Prostate gland (tissue), 2 donors: ENCODE measurements at regions not wholly inside any gene's neighbourhood (a gene's known extent, or its start where the extent isn't known, plus 50 kb on each side); places are given as distances from the start of the nearest gene placed in this dataset.

Source experiments
- DNase-seq: peaks from one replicate; pipeline ENCODE4 v3.0.0-alpha.2; 2019; ENCODE audit warnings: low spot score
- H3K27ac ChIP-seq, 2 donors: fragments of 200-600 bp; sonication (generic); 2 replicates each; pipeline ENCODE4 v1.5.1; 2017 to 2019
- H3K27me3 ChIP-seq: fragments of 200-600 bp; sonication (generic); replicated peaks from 2 replicates; pipeline ENCODE4 v1.5.1; 2019; ENCODE audit not compliant: insufficient read depth
- H3K36me3 ChIP-seq, 2 donors: fragments of 200-600 bp; sonication (generic); 1 replicate in 1 of 2; 2 replicates in 1 of 2; pipeline versions ENCODE4 v1.5.1 to v1.8.1; 2017 to 2019
- H3K4me1 ChIP-seq: fragments of 200-600 bp; sonication (generic); replicated peaks from 2 replicates; pipeline ENCODE4 v1.5.1; 2019
- H3K4me3 ChIP-seq, 2 donors: fragments of 200-600 bp; sonication (generic); 2 replicates each; pipeline ENCODE4 v1.5.1; 2017 to 2019
- H3K9me3 ChIP-seq: fragments of 200-600 bp; sonication (generic); 2 replicates; pipeline ENCODE4 v1.5.1; 2017
- POLR2A ChIP-seq: fragments of 450-650 bp; IDR thresholded peaks from one replicate; pipeline ENCODE4 v1.6.1; 2016; ENCODE audit warnings: antibody characterized with exemption, mild to moderate bottlenecking
- POLR2AphosphoS5 ChIP-seq: sonication (generic); formaldehyde crosslinking; IDR thresholded peaks from one replicate; pipeline ENCODE4 v1.6.1; 2017; ENCODE audit warnings: antibody characterized with exemption
- WGBS: methylation state at CpG from one replicate; pipeline ENCODE4 v1.1.5; 2018; 5-methylcytosine and 5-hydroxymethylcytosine counted together
- intact Hi-C: fragments of 100-400 bp; cut with DNase I; formaldehyde crosslinking; loops from one replicate; pipeline ENCODE4 v1.14.2; 2022
- TF ChIP-seq, protein P1 (sequence below), 4 experiments: fragments of 200-600 bp in 2 of 4; fragments of 450-650 bp in 2 of 4; sonication (generic) in 2 of 4; IDR thresholded peaks; 1 replicate in 3 of 4; 2 replicates in 1 of 4; pipeline ENCODE4 v1.5.1; 2016 to 2019; ENCODE audit warnings: antibody characterized with exemption in 4 of 4, mild to moderate bottlenecking in 2 of 4, moderate library complexity in 2 of 4

GRCh38 chr9:86690034-86690433 is 257.3 kb downstream of the GAS1 start:
- Histone ChIP-seq H3K36me3 (no peaks in the 10 kb centered on the region), H3K27me3 (no peaks in the 10 kb centered on the region), H3K27ac (no peak overlapping the region), H3K4me3 (no peak overlapping the region), H3K9me3 (no peaks in the 10 kb centered on the region), H3K4me1 (no peaks in the 10 kb centered on the region)
- no peak for TF ChIP-seq POLR2A
- TF ChIP-seq, protein P1, sequence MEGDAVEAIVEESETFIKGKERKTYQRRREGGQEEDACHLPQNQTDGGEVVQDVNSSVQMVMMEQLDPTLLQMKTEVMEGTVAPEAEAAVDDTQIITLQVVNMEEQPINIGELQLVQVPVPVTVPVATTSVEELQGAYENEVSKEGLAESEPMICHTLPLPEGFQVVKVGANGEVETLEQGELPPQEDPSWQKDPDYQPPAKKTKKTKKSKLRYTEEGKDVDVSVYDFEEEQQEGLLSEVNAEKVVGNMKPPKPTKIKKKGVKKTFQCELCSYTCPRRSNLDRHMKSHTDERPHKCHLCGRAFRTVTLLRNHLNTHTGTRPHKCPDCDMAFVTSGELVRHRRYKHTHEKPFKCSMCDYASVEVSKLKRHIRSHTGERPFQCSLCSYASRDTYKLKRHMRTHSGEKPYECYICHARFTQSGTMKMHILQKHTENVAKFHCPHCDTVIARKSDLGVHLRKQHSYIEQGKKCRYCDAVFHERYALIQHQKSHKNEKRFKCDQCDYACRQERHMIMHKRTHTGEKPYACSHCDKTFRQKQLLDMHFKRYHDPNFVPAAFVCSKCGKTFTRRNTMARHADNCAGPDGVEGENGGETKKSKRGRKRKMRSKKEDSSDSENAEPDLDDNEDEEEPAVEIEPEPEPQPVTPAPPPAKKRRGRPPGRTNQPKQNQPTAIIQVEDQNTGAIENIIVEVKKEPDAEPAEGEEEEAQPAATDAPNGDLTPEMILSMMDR (IDR thresholded peaks at IDR 0.05), result no peak
- TF ChIP-seq POLR2AphosphoS5, result no peak
- intact Hi-C loops, result no loop called here
- DNase-seq, result no peak

GRCh38 chr9:86687788-86688187 is 259.5 kb downstream of the GAS1 start:
- Histone ChIP-seq H3K27me3 (no peaks in the 10 kb centered on the region), H3K9me3 (no peaks in the 10 kb centered on the region), H3K4me1 (peaks cover 2% of the 10 kb centered on the region), H3K4me3 (no peak overlapping the region), H3K36me3 (no peaks in the 10 kb centered on the region), H3K27ac (no peak overlapping the region)
- TF ChIP-seq POLR2A (no peak), POLR2AphosphoS5 (no peak)
- TF ChIP-seq, protein P1 (IDR thresholded peaks at IDR 0.05), result no peak
- 87% methylated on average over 3 of the region's 3 CpGs for WGBS
- intact Hi-C loops, result no loop called here
- no peak for DNase-seq

GRCh38 chr9:86685556-86685955 is 261.8 kb downstream of the GAS1 start:
- H3K4me3 ChIP-seq, result no peak overlapping the region
- no peaks in the 10 kb centered on the region for H3K9me3 ChIP-seq
- no peak for DNase-seq
- WGBS, result 84% methylated on average over 3 of the region's 3 CpGs
- H3K27ac ChIP-seq, result no peak overlapping the region
- intact Hi-C loops, result no loop called here
- no peaks in the 10 kb centered on the region for H3K36me3 ChIP-seq
- peaks cover 2% of the 10 kb centered on the region for H3K4me1 ChIP-seq
- TF ChIP-seq, protein P1 (IDR thresholded peaks at IDR 0.05), result no peak
- no peak for TF ChIP-seq POLR2AphosphoS5
- H3K27me3 ChIP-seq, result no peaks in the 10 kb centered on the region

- Histone ChIP-seq H3K36me3 (no peaks in the 10 kb centered on the region), H3K4me3 (no peak overlapping the region), H3K27ac (peak overlapping the region in 1 of 2 donors; percentile 26), H3K4me1 (peaks cover 2% of the 10 kb centered on the region), H3K27me3 (no peaks in the 10 kb centered on the region), H3K9me3 (no peaks in the 10 kb centered on the region)
- intact Hi-C loops, result no loop called here
- peak; percentile 67 for TF ChIP-seq POLR2AphosphoS5
- TF ChIP-seq POLR2A, result no peak
- TF ChIP-seq, protein P1 (IDR thresholded peaks at IDR 0.05), result no peak
- WGBS, result 9% methylated on average over 1 of the region's 1 CpG
- peak; percentile 53 for DNase-seq
Measured at GRCh38 chr9:86684148-86684547, 263.2 kb downstream of the GAS1 start.

GRCh38 chr9:86682240-86682639 is 265.1 kb downstream of the GAS1 start:
- no peak overlapping the region for H3K4me3 ChIP-seq
- H3K27me3 ChIP-seq, result no peaks in the 10 kb centered on the region
- WGBS, result 58% methylated on average over 8 of the region's 8 CpGs
- no peak overlapping the region for H3K27ac ChIP-seq
- TF ChIP-seq POLR2AphosphoS5 (no peak), POLR2A (no peak)
- peaks cover 2% of the 10 kb centered on the region for H3K4me1 ChIP-seq
- H3K36me3 ChIP-seq, result no peaks in the 10 kb centered on the region
- intact Hi-C loops, result no loop called here
- no peak for DNase-seq
- no peaks in the 10 kb centered on the region for H3K9me3 ChIP-seq

DNA sequence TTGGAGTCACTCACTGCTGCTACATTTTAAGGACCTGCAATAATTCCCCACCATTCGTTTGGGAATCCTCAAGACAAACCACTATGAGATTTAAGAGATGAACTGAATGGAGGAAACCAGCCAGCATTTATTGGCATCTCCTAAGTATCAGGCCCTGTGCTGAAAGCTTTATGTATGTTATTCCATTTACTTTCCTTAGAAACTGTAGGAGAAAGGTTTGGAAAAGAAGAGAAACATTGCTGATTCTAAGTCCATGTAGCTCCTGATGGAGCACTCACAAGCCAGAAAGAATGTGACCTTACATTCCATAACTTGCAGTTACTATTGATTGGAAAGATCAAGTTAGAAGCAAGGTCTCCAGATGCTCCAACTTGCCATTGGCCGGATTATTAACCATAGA is 267.4 kb downstream of the GAS1 start:
- no peaks in the 10 kb centered on the region for H3K36me3 ChIP-seq
- no peak overlapping the region for H3K27ac ChIP-seq
- no peak overlapping the region for H3K4me3 ChIP-seq
- intact Hi-C loops, result no loop called here
- no peak for DNase-seq
- H3K9me3 ChIP-seq, result no peaks in the 10 kb centered on the region
- no peak for TF ChIP-seq POLR2AphosphoS5
- TF ChIP-seq, protein P1 (IDR thresholded peaks at IDR 0.05), result no peak
- TF ChIP-seq POLR2A, result no peak
- peaks cover 2% of the 10 kb centered on the region for H3K4me1 ChIP-seq
- H3K27me3 ChIP-seq, result no peaks in the 10 kb centered on the region
- 80% methylated on average over 2 of the region's 2 CpGs for WGBS
